Progenitor cell of endocrine pancreas (in vitro differentiated cells): ENCODE measurements at regions not wholly inside any gene's neighbourhood (a gene's known extent, or its start where the extent isn't known, plus 50 kb on each side); places are given as distances from the start of the nearest gene placed in this dataset.

Experiments
- DNase-seq: peaks from one replicate; pipeline ENCODE4 v3.0.0; 2021; ENCODE audit warnings: low spot score; ENCODE audit not compliant: unreplicated experiment
- H3K27ac Mint-ChIP-seq: 2 replicates; pipeline ENCODE4 v1.8.0; 2021; ENCODE audit warnings: mild to moderate bottlenecking, moderate library complexity, mixed read lengths
- H3K27me3 Mint-ChIP-seq: 2 replicates; pipeline ENCODE4 v1.8.0; 2021; ENCODE audit warnings: mixed read lengths
- H3K36me3 Mint-ChIP-seq: 2 replicates; pipeline ENCODE4 v1.8.0; 2022; ENCODE audit warnings: mixed read lengths; ENCODE audit not compliant: insufficient read depth
- H3K4me1 Mint-ChIP-seq: 2 replicates; pipeline ENCODE4 v1.8.0; 2021; ENCODE audit warnings: low read depth, mixed read lengths
- H3K4me3 Mint-ChIP-seq: 2 replicates; pipeline ENCODE4 v1.8.0; 2021; ENCODE audit warnings: low read depth, mild to moderate bottlenecking, moderate library complexity, mixed read lengths
- H3K9me3 Mint-ChIP-seq: 2 replicates; pipeline ENCODE4 v1.8.0; 2021; ENCODE audit warnings: low read depth, mixed read lengths
- TF ChIP-seq, protein P1 (sequence below): fragments of 200-600 bp; sonication (generic); IDR thresholded peaks from one replicate; pipeline ENCODE4 v1.5.0; 2021; ENCODE audit warnings: antibody characterized with exemption, mild to moderate bottlenecking; ENCODE audit not compliant: unreplicated experiment

DNA sequence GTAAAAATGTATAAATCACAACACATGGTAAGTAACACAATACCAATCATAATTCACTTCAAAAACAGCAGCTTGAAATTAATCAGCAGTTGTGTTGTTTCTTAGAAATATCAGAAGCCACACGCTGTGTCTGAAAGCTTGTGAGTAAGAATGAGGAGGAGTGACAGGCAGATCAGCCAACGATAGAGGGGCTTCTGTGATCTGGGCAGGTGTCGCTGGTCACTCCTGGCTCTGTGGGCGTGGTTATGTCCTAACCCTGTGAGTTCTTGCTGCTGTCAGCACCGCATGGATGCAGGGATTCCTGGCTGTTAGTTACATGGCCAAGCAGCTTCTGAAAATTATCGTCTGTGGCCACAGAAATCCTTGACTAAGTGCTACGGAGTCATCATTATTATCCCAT is 123.4 kb downstream of the SLC25A47 start:
- H3K36me3 Mint-ChIP-seq = no peaks in the 10 kb centered on the region
- H3K9me3 Mint-ChIP-seq = no peaks in the 10 kb centered on the region
- no peak for DNase-seq
- H3K27ac Mint-ChIP-seq = no peak overlapping the region
- no peaks in the 10 kb centered on the region for H3K27me3 Mint-ChIP-seq
- peaks cover 2% of the 10 kb centered on the region for H3K4me1 Mint-ChIP-seq
- H3K4me3 Mint-ChIP-seq = no peak overlapping the region
- TF ChIP-seq, protein P1, sequence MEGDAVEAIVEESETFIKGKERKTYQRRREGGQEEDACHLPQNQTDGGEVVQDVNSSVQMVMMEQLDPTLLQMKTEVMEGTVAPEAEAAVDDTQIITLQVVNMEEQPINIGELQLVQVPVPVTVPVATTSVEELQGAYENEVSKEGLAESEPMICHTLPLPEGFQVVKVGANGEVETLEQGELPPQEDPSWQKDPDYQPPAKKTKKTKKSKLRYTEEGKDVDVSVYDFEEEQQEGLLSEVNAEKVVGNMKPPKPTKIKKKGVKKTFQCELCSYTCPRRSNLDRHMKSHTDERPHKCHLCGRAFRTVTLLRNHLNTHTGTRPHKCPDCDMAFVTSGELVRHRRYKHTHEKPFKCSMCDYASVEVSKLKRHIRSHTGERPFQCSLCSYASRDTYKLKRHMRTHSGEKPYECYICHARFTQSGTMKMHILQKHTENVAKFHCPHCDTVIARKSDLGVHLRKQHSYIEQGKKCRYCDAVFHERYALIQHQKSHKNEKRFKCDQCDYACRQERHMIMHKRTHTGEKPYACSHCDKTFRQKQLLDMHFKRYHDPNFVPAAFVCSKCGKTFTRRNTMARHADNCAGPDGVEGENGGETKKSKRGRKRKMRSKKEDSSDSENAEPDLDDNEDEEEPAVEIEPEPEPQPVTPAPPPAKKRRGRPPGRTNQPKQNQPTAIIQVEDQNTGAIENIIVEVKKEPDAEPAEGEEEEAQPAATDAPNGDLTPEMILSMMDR = no peak

DNA sequence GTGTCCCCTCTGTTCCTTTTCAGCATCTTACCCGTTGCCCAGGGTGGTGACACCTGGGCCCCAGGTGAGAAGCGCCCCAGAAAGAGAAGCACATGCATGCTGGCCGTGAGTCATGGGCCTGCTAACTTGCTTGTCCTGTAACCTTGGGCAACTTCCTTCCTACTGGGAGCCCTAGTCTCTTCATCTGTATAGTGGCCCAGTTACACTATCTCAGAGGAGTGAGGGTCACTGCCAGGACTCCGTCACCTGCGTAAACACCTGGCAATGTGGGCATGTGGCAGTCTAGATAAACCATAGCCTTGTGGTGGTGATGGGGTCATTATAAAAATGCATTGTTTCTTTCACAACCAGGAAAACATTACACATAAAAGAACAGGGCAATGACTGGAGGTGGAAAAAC is 125.2 kb downstream of the SLC25A47 start:
- Mint-ChIP-seq H3K4me3 (no peak overlapping the region), H3K9me3 (no peaks in the 10 kb centered on the region), H3K27me3 (peaks cover 2% of the 10 kb centered on the region), H3K36me3 (no peaks in the 10 kb centered on the region), H3K27ac (no peak overlapping the region), H3K4me1 (peaks cover 2% of the 10 kb centered on the region)
- DNase-seq = no peak
- TF ChIP-seq, protein P1 = no peak

DNA sequence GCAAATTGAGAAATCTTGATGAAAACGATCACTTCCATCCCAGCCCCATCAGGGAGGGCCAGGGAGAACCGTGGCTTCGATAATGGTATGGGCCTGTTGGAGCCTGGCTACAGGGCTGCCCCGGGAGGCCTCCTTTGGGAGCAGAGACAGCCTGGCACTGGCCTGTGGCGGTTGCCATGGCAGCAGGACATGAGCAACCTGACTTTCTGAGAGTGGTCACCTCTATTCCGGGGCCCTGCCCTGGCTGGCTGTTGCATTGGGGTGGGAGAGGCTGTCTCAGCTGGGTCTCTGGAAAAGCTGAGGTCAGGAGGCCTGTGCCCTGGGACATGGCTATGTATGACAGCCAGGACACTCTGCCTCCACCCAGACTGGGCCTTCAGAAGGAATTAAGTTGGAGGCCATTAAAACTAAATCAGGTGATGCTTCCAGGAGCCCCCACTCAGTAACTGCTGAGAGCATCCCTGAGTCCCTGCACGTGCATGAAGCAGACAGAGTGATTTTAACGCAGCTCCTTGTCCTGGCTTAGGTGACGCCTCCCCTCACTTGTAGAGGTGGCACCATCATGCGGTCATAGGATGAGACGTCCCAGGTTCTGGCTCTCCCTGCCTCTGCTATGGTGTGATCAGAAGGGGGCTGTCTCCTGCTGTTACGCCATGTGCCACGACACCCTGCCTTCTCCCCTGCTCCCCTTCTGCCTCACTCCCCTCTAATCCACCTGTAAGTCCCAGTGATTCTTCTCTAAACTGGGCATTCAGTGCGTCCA is 126.3 kb downstream of the SLC25A47 start:
- peaks cover 9% of the 10 kb centered on the region for H3K4me1 Mint-ChIP-seq
- no peak overlapping the region for H3K4me3 Mint-ChIP-seq
- TF ChIP-seq, protein P1 = no peak
- H3K9me3 Mint-ChIP-seq = no peaks in the 10 kb centered on the region
- no peak for DNase-seq
- H3K27me3 Mint-ChIP-seq = peaks cover 2% of the 10 kb centered on the region
- no peaks in the 10 kb centered on the region for H3K36me3 Mint-ChIP-seq
- H3K27ac Mint-ChIP-seq = no peak overlapping the region

DNA sequence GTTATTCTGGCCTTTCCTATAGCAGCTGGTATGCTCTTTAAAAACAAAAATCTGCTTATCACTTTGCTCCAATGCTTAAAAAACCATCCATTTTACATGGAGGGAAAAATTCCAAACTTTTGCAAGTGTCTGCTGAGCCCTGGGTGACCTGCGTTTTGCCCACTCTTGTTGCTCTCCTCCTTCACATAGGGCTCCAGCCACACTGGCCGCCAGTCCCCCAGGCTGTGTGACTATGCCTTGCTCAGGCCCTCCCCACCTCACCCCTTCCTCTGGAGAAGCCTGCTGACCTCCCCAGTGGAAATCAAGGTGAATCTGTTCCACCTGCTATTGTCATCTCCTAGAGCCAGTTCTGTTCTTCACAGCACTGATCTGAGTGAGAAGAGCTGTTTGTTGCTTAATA is 126.9 kb downstream of the SLC25A47 start:
- TF ChIP-seq, protein P1 = no peak
- DNase-seq = no peak
- H3K4me3 Mint-ChIP-seq = no peak overlapping the region
- H3K27me3 Mint-ChIP-seq = peaks cover 2% of the 10 kb centered on the region
- no peaks in the 10 kb centered on the region for H3K36me3 Mint-ChIP-seq
- no peaks in the 10 kb centered on the region for H3K9me3 Mint-ChIP-seq
- H3K4me1 Mint-ChIP-seq = peaks cover 16% of the 10 kb centered on the region
- H3K27ac Mint-ChIP-seq = no peak overlapping the region

DNA sequence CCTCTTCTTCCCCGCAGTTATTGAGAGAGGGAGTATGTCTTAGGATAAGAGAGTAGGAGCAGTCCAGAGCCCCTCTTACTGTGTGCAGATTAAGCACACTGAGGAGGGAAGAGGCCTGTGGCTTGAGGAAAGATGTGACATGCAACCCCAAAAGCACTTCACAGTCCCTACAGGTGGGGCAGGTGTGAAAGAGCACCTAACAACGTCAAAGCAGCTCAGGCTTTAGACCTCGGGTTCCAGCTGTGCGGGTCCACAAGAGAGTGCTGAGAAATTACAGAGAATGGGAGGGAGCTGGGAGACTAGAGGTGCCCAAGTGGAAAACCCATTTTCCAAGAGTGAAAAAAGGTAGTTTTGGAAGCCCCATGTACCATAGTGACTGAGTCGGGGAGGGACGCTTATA is 127.6 kb downstream of the SLC25A47 start:
- H3K27ac Mint-ChIP-seq = no peak overlapping the region
- no peak overlapping the region for H3K4me3 Mint-ChIP-seq
- H3K4me1 Mint-ChIP-seq = peaks cover 19% of the 10 kb centered on the region
- TF ChIP-seq, protein P1 = no peak
- H3K27me3 Mint-ChIP-seq = peaks cover 2% of the 10 kb centered on the region
- no peaks in the 10 kb centered on the region for H3K9me3 Mint-ChIP-seq
- no peaks in the 10 kb centered on the region for H3K36me3 Mint-ChIP-seq
- DNase-seq = no peak
